Occipital lobe (tissue), 1 donor: ENCODE measurements at regions not wholly inside any gene's neighbourhood (a gene's known extent, or its start where the extent isn't known, plus 50 kb on each side); places are given as distances from the start of the nearest gene placed in this dataset.

ENCODE experiments used
- DNase-seq: peaks from one replicate; lab custom pipeline; 2025; lab: John Stamatoyannopoulos, UW

DNA sequence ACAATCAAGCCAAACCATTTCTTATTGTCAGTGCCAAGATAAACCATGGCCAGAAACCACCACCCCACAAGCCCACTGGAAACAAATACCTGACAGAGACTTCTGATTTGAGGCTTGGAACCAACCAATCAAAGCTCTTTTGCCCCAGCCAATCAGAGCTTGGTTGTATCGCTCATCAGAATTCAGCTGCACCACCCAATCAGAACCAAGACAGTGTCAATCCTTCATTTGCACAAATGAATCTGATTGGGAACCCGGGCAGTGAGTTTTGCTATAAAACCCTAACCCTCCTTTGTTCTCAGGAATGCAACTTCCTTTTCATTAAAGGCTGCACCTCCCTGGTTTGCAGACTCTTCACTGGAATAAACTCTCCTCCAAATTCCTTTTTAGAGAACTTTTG is 87.4 kb downstream of the ELAPOR2 start:
- DNase-seq = no peak

DNA sequence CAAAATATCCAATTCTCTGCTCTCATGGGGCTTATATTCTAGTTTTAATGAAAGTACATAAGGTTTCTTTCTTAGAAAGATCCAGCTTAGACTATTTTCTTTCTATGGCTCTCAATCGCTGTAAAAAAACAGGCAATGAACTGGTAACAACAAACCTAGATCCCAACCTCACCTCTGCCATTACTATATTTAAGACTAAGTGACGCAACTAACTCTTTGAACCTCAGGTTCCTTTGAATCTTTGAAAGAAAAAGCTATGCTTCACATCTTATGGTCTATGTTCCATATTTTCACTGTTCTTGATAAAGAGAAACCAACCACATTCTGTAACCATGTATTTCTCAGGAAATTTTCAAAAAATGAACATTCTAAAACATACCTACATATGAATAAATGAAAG is 88.5 kb downstream of the ELAPOR2 start:
- DNase-seq = no peak

DNA sequence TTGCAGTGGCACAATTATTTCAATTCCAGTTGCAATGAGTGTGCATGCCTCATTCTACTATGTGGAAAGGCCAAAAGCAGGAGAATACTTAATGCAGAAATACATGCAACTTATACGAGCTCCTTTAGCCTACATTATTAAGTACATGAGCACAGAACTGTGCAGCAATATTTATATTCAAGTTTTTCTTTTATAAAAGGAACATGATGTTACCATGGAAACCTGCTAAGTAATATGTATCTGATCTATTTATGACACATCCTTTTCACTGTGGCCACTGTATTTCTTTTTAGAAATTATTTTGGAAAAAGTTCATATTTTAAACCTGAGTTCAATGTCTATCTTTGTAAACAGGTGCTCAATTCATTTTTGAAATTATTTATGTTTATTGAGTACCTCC is 88.9 kb downstream of the ELAPOR2 start:
- no peak for DNase-seq

DNA sequence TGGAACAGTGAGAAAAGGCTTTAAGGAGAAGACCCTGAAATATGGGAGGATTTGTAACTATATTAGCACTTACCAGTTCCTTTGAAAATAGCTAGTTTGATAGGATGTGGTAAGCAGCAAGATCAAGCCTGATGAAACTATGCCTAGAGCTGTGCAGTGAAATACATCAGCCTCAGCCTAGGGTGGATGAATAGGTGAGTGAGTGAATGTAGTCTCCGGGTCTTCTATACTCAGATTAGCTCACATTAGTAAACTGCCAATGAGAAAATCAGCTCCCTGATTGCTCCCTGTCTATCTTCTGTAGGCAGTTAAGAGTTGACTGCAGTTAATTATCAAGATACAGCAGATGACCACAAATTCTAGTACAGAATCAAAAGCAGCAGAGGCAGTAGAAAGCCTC is 89.6 kb downstream of the ELAPOR2 start:
- no peak for DNase-seq

GRCh38 chr7:86968618-86969017 is 90.8 kb downstream of the ELAPOR2 start:
- no peak for DNase-seq

DNA sequence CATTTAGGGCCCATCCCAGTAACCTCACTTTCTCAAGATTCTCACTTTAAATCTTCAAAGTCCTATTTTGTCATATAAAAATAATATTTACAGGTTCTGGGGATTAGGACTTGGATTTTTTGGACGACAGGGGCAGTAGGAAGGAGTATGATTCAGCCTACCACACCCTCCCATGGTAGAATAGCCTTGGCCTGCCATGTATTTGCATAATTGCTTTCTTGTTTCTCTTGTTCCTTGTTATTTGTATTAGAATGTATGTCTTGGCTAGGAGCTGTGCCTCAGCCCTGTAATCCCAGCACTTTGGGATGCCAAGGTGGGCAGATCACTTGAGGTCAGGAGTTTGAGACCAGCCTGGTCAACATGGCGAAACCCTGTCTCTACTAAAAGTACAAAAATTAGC is 92.5 kb downstream of the ELAPOR2 start:
- DNase-seq = no peak

GRCh38 chr7:86965727-86966120 is 93.7 kb downstream of the ELAPOR2 start:
- no peak for DNase-seq

DNA sequence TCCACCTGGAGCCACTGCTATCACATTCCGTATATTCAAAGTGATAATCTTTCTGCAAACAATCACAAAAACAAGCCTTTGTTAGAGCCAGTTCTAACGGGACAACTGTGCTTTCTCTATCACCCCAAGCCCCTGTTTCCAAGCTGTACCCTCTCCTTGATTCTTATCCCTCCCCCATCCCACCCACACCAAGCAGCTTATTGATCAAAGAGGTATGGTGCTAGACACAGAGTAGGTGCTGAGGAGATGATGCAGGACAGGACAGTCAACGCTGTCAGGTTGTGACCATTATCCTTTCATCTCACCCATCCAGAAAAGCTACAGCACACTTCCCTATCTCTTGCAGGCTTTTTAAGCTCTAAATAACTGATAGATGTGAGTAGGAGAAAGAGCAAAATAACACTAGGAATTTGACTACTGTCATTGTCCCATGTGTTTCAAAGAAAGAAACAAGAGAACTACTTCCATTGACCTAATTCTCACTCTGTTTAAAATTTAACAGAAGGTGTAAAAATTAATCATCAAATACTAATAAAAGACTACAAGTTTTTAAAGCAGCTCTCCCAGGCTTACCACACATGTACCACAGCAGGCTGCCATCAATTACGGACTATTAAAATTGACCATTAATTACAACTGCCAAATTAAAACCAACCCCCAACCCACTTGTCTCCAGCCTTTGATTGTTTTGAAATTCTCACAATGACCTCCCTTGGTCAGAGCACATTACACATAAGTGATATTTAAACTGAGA is 94.3 kb downstream of the ELAPOR2 start:
- no peak for DNase-seq

GRCh38 chr7:86963599-86964230 is 95.7 kb downstream of the ELAPOR2 start:
- DNase-seq = no peak

DNA sequence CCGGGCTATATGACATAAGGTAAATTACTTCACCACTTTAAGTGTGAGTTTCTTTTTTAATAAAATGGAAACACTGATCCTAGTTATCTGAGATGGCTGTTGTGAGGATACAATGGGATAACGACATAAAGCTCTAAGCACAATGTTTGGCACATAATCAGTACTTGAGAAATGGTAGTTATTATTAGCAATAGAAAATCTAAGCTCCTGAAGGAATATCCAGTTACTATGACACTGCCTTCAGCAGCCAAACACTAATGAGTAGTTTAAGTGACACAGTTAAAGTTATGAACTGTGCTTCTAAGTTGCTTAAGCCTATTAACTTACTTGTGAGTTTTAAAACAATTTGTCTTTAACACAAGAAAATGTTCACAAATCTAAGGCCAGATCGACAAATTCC is 96.8 kb downstream of the ELAPOR2 start:
- DNase-seq = no peak

DNA sequence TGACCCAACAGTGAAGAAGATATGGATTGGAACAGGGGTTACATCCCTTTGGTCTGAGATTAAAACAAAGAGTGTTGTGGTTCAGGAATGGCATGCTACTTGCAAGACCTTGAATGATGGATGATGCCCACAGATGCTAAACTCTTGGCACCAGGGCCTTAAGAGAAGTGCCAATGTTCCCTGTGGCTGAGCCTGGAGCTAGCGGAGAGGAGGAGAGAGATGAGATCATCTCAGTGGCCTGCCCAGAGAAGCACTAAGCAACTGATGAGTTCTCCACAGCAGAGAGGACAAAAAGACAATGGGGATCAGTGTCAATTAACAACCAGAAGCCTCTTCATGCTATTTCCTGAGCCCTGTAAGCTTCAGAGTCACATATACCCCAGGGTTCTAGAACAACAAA is 97.8 kb downstream of the ELAPOR2 start:
- no peak for DNase-seq

DNA sequence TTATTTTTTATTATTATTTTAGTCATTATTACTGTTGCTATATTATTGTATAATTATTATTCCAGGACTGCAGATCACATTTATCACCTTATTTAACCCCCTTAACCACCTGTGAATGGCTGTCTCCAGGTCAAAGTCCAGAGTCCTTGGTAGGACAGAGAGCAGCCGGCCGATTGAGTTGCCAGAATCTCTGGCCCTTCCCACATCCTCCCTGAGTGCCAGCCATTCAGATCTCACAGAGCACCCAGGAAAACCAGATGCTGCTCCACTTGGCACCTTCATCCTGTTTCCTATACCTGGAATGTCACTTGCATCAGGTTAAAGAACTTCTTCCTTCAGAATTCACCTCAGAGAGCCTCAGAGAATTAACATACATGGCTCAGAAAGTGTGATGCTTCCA is 101.1 kb downstream of the ELAPOR2 start:
- DNase-seq = no peak

GRCh38 chr7:86956567-86956966 is 102.9 kb downstream of the ELAPOR2 start:
- no peak for DNase-seq

GRCh38 chr7:86955895-86956503 is 103.5 kb downstream of the ELAPOR2 start:
- DNase-seq = no peak

GRCh38 chr7:86954971-86955370 is 104.5 kb downstream of the ELAPOR2 start:
- no peak for DNase-seq

- no peak for DNase-seq
Measured at GRCh38 chr7:86953653-86954336, 105.7 kb downstream of the ELAPOR2 start.

DNA sequence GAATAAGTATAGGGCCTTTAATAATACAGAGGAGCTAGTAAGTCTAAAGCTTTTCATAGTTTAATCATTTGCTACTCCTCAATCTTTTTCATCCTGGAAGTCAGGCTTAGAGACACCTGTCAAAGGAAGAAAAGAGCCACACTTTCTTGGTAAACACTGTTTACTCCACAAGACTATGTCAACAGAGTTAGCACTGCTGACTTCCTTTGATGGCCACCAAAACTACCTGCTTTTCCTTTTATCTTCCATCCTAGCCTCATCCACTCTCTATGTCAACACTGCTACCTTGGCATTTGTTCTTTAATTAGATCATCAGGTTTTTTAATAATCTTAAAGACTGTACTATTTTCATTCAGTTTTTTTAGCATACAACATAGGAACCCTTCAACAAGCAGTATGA is 106.2 kb downstream of the ELAPOR2 start:
- DNase-seq = no peak

DNA sequence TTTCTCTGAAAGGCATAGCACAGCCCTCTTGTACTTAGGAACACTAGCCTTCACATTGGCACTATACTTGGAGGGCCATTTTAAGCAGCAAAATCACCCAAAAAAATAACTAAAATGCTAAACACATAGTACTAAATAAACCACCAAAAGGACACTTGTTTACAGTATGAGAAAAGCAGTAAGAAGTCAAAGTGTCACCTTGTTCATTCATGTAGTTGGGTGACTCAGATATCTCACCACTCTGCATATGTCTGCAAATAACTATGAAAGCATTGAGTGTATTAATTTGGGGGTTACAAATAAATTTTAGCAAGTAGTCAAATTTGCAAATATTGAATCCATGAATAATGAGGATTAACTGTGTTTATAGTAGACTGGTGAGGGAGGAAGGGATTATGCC is 107.6 kb downstream of the ELAPOR2 start:
- DNase-seq = no peak

- no peak for DNase-seq
Measured at GRCh38 chr7:86950944-86951343, 108.5 kb downstream of the ELAPOR2 start.

DNA sequence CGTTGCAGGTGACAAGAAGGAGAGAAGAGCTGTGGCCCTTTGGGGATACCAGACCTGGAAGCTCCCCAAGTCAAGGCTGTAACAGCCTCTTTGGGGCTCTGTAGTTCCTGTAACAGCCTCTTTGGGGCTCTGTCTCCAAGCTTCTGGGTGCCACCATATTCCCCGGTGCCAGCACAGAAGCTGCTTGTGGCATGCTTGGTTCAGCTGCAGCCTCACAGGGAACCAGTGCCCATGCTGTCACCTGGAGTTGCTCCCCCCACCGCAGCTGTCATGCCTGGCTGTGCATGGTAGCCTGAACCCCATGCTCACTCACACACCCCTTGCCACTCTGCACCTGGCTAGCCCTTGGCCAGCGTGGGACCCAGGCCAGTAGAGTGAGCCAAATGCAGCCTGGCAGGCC is 109.1 kb downstream of the ELAPOR2 start:
- no peak for DNase-seq

DNA sequence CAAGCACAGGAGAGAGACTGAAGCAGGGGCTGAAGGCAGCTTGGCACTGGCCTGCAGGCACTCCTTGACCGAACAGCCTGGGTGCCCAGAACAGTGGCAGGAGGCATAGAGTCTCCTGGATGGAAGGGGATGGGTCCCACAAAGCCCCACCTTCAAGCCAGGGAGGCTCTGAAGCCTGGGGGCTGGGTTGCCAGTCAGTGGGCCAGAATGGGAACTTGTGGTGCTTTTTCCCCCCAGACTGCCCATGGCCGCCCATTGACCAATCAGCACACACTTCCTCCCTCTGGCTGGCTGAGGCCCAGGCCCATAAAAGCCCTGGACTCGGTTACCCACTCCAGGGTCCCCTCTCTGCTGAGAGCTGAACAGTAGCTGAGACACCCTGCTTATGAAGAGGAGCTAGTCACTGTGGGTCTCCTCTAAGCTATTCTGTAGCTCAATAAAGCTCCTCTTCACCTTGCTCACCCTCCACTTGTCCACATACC is 109.6 kb downstream of the ELAPOR2 start:
- DNase-seq = no peak

DNA sequence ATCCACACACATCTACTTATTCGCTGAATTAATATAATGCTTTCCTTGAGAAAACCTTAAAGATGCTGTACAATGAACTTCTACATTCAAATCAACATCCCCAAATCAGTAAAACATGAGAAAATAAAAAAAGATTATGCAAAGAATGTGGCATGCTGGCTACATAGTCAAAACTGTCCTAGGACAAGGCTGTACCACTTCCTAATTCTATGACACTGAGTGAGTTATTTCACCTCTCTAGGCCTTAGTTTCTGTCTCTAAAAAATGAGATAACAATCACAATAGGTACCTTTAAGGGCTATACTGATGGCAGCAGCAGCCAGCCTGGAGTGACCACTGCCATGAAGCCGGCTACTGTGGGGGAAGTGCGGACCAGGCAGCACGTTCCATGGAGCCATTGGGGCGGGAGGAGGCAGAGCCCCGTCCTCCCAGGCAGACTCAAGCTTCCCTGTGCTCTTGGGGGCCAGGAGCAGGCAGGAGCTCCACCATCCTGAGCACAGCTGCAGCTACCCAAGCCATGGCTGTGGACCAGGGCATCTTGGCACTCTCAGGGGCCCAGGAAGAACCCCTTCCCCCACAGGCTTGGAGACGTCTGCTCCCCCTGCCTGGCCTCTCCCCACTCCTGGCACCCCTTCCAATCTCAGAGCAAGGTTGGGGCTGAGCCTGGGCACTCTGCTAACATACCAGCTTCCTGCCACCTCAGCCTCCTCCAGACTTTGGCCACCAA is 110.2 kb downstream of the ELAPOR2 start:
- no peak for DNase-seq
